Esophagus muscularis mucosa (tissue), 4 donors: ENCODE measurements at regions not wholly inside any gene's neighbourhood (a gene's known extent, or its start where the extent isn't known, plus 50 kb on each side); places are given as distances from the start of the nearest gene placed in this dataset.

Source experiments
- DNase-seq: peaks from one replicate; pipeline ENCODE4 v3.0.0-alpha.2; 2017; ENCODE audit errors: extremely low spot score
- H3K27ac ChIP-seq, 4 donors: fragments of 200-600 bp; sonication (generic); replicated peaks in 1 of 4; 1 replicate in 3 of 4; 2 replicates in 1 of 4; pipeline ENCODE4 v1.5.1; 2016 to 2019; ENCODE audit warnings: mild to moderate bottlenecking in 1 of 4
- H3K27me3 ChIP-seq, 4 donors: fragments of 200-600 bp; sonication (generic); one replicate each; pipeline versions ENCODE4 v1.5.1 to v1.6.0; 2016 to 2019
- H3K36me3 ChIP-seq, 4 donors: fragments of 200-600 bp; sonication (generic); one replicate each; pipeline ENCODE4 v1.5.1; 2016 to 2019
- H3K4me1 ChIP-seq, 4 donors: fragments of 200-600 bp; sonication (generic); one replicate each; pipeline ENCODE4 v1.5.1; 2016 to 2019
- H3K4me3 ChIP-seq, 4 donors: fragments of 200-600 bp; sonication (generic); 1 replicate in 2 of 4; 2 replicates in 2 of 4; pipeline ENCODE4 v1.5.1; 2016 to 2019; ENCODE audit warnings: mild to moderate bottlenecking in 4 of 4, moderate library complexity in 1 of 4
- H3K9me3 ChIP-seq, 4 donors: fragments of 200-600 bp; sonication (generic); 1 replicate in 3 of 4; 2 replicates in 1 of 4; pipeline ENCODE4 v1.5.1; 2016 to 2019
- EP300 ChIP-seq: sonication (generic); formaldehyde crosslinking; IDR thresholded peaks from one replicate; pipeline ENCODE4 v1.6.1; 2017; ENCODE audit warnings: antibody characterized with exemption
- POLR2A ChIP-seq: fragments of 450-650 bp; IDR thresholded peaks from one replicate; pipeline ENCODE4 v1.6.1; 2017; ENCODE audit warnings: antibody characterized with exemption, moderate library complexity, mild to moderate bottlenecking, low read depth
- POLR2AphosphoS5 ChIP-seq, 2 donors: sonication (generic); formaldehyde crosslinking; IDR thresholded peaks; one replicate each; pipeline ENCODE4 v1.6.1; 2017; ENCODE audit warnings: antibody characterized with exemption in 2 of 2
- WGBS: methylation state at CpG from one replicate; pipeline ENCODE4 v1.1.5; 2018; 5-methylcytosine and 5-hydroxymethylcytosine counted together
- intact Hi-C: fragments of 100-400 bp; cut with DNase I; formaldehyde crosslinking; loops from one replicate; pipeline ENCODE4 v1.15.1; 2023
- TF ChIP-seq, protein P1 (sequence below), 3 experiments: fragments of 200-600 bp in 2 of 3; fragments of 450-650 bp in 1 of 3; sonication (generic) in 2 of 3; IDR thresholded peaks; one replicate each; pipeline ENCODE4 v1.5.1; 2017 to 2019; ENCODE audit warnings: antibody characterized with exemption in 3 of 3, mild to moderate bottlenecking in 2 of 3, moderate library complexity in 1 of 3

DNA sequence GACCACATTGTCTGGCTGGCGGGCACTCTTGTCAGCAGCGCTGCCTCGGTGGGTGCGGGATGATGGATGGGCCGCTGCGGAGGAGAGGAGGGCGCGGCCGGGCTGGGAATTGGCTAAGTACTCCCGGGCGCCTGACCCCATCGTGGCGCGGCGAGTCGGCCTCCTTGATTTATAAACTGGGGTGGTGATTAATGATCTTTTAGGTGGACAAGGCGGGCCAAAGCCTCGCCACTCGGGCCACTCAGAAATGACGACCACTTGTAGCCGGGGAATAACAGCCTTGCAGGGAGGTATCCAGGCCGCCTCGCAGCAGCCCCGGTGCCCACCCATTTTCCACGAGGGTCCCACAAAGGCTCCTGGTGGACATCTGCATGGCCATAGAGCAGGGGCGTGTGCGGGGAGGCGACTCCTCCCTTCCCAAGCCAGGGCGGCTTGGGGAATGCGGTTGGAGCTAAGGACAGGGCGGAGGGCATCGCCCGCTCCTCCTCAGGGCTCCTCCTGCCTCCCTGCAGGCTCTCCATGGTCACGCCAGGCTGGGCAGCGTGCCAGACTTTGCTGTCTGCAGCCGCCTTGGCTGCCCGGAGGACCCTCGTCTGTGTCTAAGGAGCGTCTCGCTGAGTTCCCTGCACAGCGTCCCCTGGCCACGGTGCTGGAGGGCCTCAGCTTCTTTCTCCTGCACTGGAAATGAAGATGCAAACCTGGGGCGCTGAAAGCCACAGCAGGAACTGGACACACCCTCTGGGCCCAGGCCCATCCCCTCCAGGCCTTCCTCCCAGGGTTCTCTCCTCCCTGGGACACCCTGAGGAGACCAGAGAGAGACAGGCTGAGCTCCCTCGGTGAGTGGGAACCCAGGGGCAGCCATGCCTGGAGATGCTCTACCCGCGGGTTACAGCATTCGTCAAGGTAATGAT is 287.4 kb upstream of the IRX4 start:
- TF ChIP-seq POLR2A, result no peak
- TF ChIP-seq, protein P1, sequence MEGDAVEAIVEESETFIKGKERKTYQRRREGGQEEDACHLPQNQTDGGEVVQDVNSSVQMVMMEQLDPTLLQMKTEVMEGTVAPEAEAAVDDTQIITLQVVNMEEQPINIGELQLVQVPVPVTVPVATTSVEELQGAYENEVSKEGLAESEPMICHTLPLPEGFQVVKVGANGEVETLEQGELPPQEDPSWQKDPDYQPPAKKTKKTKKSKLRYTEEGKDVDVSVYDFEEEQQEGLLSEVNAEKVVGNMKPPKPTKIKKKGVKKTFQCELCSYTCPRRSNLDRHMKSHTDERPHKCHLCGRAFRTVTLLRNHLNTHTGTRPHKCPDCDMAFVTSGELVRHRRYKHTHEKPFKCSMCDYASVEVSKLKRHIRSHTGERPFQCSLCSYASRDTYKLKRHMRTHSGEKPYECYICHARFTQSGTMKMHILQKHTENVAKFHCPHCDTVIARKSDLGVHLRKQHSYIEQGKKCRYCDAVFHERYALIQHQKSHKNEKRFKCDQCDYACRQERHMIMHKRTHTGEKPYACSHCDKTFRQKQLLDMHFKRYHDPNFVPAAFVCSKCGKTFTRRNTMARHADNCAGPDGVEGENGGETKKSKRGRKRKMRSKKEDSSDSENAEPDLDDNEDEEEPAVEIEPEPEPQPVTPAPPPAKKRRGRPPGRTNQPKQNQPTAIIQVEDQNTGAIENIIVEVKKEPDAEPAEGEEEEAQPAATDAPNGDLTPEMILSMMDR (IDR thresholded peaks at IDR 0.05), result no peak
- no peak for TF ChIP-seq POLR2AphosphoS5 (IDR thresholded peaks at IDR 0.05)
- TF ChIP-seq EP300, result no peak
- H3K27ac ChIP-seq, result no peak overlapping the region
- 72% methylated on average over 26 of the region's 47 CpGs for WGBS
- no peak overlapping the region for H3K4me3 ChIP-seq
- intact Hi-C loops, result no loop called here
- H3K4me1 ChIP-seq, result no peaks in the 10 kb centered on the region
- H3K9me3 ChIP-seq, result no peaks in the 10 kb centered on the region
- no peaks in the 10 kb centered on the region for H3K36me3 ChIP-seq
- peaks cover 0 to 58% (median 0%) of the 10 kb centered on the region in 4 donors for H3K27me3 ChIP-seq
- no peak for DNase-seq

DNA sequence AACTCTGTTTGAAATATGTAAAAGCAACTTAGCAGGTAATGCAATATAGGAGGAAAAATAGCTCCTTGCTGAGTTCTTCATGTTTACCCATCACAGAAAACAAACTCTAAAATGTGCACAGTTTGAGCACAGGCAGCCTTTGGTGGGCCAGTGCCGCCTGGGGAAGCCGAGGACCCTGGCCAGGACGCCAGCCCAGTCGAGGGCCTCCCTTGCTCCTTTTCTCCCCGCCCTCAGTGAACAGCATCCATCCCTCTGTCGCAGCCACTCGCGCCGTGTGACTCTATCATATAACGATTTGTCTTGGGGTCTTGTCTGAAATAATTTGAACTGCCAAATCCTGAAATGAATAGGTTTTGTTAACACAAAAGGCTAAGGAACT is 286.7 kb upstream of the IRX4 start:
- no peaks in the 10 kb centered on the region for H3K9me3 ChIP-seq
- 75% methylated on average over 10 of the region's 10 CpGs for WGBS
- no peak for DNase-seq
- no peak overlapping the region for H3K27ac ChIP-seq
- no peaks in the 10 kb centered on the region for H3K4me1 ChIP-seq
- intact Hi-C loops, result no loop called here
- TF ChIP-seq POLR2AphosphoS5 (IDR thresholded peaks at IDR 0.05), result no peak
- TF ChIP-seq, protein P1 (IDR thresholded peaks at IDR 0.05), result no peak
- no peak for TF ChIP-seq POLR2A
- TF ChIP-seq EP300, result no peak
- H3K36me3 ChIP-seq, result no peaks in the 10 kb centered on the region
- H3K4me3 ChIP-seq, result no peak overlapping the region
- peaks cover 0 to 53% (median 0%) of the 10 kb centered on the region in 4 donors for H3K27me3 ChIP-seq

DNA sequence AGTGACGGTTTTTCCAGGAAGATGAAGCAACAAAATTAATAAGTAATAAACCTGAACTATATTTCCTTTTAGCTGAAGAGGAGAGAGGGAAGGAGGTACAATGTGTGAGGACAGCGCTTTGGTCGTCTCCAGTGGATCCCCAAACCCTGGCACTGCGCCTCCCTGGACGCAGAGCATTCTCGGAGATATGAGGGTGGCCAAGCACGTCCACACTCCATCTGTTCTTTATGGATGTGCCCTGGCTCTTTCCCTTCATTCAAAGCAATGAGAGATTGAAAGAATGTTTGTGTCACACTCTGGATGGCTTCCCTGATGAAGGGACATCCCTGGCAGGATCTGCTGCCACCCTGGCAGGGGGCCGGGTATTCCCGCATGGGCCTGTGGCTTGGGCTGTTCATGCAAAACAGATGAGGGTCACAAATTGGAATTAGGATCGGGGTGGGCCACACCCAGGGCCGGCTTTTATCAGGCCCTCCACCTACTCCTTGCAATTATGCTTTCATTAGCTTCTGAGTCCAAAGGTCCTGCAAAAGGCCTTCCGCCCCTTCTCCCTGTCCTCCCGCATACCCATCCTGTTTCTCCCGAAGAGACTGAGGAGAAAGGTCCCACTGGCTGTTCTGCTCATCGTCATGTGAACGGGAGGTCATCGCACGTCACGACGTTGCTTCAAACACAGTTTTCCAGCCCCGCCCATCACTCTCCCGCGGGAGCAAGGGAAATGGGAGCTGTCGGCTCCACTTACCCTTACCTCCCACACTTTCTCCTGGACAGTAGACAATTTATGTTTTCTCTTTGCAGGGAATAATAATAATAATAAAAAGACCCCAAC is 286.1 kb upstream of the IRX4 start:
- intact Hi-C loops, result no loop called here
- H3K27me3 ChIP-seq, result peaks cover 0 to 58% (median 0%) of the 10 kb centered on the region in 4 donors
- no peak for DNase-seq
- H3K4me1 ChIP-seq, result no peaks in the 10 kb centered on the region
- 66% methylated on average over 24 of the region's 24 CpGs for WGBS
- H3K4me3 ChIP-seq, result no peak overlapping the region
- H3K9me3 ChIP-seq, result no peaks in the 10 kb centered on the region
- no peaks in the 10 kb centered on the region for H3K36me3 ChIP-seq
- H3K27ac ChIP-seq, result no peak overlapping the region
- no peak for TF ChIP-seq POLR2AphosphoS5 (IDR thresholded peaks at IDR 0.05)
- TF ChIP-seq, protein P1 (IDR thresholded peaks at IDR 0.05), result no peak
- no peak for TF ChIP-seq EP300
- TF ChIP-seq POLR2A, result no peak

DNA sequence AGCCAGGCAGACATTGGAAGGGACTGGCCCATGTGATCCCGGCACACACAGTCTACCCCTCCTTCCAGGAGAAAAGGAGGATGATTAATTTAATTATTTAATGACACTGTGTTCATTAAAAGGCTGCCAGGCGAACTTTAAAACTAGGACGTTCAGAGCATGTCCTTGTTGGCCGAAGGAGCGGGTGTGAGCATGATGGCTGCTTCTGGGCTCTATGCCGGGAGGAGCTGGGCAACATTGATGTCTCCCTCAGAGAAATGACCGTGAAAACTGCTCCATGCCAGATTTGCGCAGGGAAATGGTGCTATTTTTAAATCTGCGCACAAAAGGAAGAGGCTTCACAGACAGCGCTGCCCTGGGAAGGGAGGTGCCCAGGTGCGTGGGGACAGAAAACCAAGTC is 284.9 kb upstream of the IRX4 start:
- no peaks in the 10 kb centered on the region for H3K36me3 ChIP-seq
- no peaks in the 10 kb centered on the region for H3K9me3 ChIP-seq
- intact Hi-C loops, result no loop called here
- H3K4me1 ChIP-seq, result no peaks in the 10 kb centered on the region
- H3K4me3 ChIP-seq, result no peak overlapping the region
- H3K27me3 ChIP-seq, result peaks cover 0 to 58% (median 0%) of the 10 kb centered on the region in 4 donors
- TF ChIP-seq POLR2A (no peak), EP300 (no peak), POLR2AphosphoS5 (IDR thresholded peaks at IDR 0.05) (no peak)
- TF ChIP-seq, protein P1 (IDR thresholded peaks at IDR 0.05), result no peak
- DNase-seq, result no peak
- H3K27ac ChIP-seq, result no peak overlapping the region
- WGBS, result 81% methylated on average over 11 of the region's 11 CpGs
